ENCODE measurements at regions not wholly inside any gene's neighbourhood (a gene's known extent, or its start where the extent isn't known, plus 50 kb on each side); places are given as distances from the start of the nearest gene placed in this dataset.

DNA sequence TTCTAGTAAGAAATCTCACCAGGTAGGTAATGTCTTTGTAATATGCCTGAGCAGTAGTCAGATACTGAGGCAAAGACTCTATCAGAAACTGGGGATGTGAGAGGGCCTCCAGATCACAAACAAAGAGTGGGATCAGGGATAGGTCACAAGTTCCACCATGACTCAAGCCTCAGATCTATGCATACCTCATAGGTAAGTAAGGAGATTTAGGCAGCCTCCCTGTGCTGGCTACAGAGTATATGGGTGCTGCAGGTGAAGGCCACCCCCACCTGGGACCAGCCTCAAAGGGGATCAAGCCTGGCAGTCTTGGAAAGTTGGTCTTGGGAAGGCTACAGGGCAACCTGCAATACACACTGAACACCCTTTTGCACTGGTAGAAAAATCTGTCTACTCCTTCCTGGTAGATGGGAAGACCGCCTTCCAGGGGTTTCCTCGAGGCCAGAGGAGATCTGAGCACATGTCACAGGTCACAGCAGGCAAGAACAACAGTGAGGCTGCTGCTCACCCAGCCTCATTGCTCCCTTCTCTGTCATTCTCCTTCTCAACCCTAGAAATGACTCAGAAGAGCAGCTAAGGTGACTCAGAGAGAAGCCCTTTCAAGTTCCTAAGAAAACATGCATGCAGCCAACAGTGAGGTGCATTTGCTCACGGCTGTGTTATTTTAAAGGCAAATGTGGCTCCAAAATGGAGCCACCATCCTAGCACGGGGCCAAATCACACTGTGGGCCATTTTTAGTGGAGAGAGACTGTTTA, 143.4 kb upstream of the CDKN3 start:
- peak; percentile 95 for DNase-seq (ENCODE audit: low read depth)

- no peak for DNase-seq (ENCODE audit: low read depth)
These were observed 140.7 kb upstream of the CDKN3 start for GRCh38 chr14:54256156-54256555.

DNA sequence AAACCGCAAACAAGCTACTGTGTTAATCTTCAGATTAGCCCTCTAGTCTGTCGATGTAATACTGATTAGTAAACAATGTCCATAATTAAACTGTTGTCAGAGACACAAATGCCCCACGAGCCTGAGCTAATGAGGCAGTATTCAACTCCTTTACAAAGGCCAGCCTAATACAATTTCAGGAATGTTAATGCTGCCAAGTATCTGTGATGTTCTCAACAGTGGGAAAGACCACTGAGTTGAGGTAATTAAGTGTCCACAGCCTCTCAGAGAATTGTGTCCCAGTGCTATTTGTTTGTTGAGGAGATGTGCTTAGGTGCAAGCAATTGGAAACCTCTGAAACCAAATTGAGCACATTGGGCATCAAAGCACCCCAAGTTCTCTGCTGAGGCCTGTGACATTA, 139.4 kb upstream of the CDKN3 start:
- DNase-seq (ENCODE audit: low read depth): no peak

- DNase-seq (ENCODE audit: low read depth): no peak
These were observed 138.4 kb upstream of the CDKN3 start for GRCh38 chr14:54258382-54258781.

- peak; percentile 13 for DNase-seq (ENCODE audit: low read depth)
These were observed 137.0 kb upstream of the CDKN3 start for GRCh38 chr14:54259821-54260220.

DNA sequence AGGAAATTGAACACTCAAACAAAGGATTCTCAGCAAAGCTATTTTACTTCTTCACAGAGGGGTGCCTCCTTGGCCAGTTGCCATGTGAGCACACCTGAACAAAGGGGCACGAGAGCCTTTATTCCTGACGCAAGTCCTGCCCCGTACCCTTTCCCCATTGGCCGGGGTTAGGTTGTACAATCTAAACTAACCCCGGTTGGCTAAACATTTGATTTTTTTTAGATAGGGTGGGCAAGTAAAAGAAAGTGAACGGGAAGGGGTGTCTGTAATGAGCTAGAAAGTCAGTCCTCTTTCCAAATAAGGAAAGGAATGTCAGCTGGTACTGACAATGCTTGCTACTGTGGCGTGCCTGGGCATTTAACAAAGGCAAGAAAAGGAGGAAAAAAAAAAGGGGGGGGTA, 135.5 kb upstream of the CDKN3 start:
- no peak for DNase-seq (ENCODE audit: low read depth)

DNA sequence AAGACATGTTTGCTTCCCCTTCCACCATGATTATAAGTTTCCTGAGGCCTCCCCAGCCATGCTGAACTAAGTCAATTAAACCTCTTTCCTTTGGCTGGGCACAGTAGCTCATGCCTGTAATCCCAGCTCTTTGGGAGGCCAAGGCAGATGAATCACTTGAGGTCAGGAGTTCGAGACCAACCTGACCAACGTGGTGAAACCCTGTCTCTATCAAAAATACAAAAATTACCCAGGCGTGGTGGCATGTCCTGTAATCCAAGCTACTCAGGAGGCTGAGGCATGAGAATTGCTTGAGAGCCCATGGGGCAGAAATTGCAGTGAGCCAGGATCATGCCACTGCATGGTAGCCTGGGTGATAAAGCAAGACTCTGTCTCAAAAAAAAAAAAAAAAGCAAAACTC, 130.2 kb upstream of the CDKN3 start:
- DNase-seq (ENCODE audit: low read depth): peak; percentile 48

DNA sequence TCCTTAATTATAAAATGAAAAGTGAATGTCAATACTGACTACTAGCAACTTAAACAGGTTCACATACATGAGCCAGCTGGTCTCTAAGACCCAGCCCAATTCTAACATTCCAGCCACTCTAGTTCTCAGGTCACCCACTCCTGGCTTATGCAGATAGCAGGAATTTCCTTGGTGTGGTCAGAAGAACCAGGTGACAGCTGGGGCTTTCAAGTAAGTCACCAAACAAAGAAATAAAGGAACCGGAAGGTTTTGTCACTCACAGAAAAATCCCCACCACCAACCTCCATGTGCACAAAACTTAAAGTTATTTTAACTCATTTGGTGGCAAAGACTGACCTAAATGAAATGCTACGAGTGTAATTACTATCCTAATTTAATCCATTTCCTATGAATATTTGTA, 129.6 kb upstream of the CDKN3 start:
- DNase-seq (ENCODE audit: low read depth): peak; percentile 7

DNA sequence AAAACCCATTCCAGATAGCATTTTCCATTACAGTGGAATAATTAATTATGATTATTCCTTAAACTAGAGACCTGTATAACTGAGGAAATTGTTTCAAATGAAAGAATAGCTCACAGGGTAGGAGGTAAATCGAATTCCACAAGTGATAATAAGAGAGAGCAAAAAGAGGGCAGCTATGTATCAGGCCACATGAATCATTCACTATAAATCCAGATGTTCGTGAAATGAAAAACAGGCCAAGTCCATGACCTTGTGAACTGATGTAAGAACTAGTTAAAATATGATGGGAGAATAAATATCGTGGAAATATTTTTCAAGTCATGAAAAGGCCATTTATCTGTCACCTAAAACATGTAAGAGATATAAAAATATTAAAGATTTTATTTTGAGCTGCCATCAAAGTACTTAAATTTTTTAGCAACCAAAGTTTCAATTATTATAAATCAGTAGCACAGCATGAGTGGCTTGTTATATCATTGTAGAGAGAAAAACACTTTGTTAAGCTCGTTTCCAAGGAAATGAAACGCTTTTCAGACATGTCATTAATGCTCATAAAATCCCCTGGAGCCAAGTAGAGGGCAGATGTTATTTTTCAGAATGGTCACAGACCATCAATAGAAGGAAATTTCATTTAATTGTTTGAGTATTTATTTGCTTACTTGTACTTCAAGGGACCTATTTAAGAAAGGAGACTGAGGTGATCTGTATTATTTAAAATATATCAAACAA, 120.6 kb upstream of the CDKN3 start:
- DNase-seq (ENCODE audit: low read depth): no peak

- peak; percentile 5 for DNase-seq (ENCODE audit: low read depth)
These were observed 118.7 kb upstream of the CDKN3 start for GRCh38 chr14:54278087-54278486.

DNA sequence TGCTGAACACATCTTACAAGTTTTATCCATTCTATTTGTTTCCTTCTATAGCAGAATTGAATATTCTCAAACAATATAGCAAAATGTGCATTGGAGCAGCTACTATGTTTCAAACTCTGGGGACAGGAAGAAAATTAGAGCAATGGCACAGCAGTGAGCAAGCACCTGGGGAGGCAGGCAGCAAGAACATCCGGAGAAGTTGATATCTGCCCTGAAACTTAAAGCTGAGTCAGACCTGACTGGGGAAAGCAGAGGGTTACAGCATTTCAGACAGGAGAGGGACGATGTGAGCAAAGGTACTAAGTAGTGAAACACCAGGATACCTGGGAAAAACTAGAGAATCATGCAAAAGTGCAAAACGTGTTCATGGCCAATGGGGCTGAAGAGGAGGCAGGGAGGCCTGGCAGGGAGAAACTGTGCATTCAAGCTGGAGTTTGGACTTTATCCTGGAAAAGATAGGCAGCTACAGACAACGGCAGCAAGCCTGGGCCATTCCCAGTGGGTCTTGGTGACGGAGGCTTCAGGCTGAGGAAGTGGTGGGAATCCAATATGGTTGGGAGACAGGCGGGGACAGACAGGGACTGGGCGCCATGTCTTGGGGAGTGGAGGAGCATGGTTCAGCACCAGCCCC, 118.0 kb upstream of the CDKN3 start:
- DNase-seq (ENCODE audit: low read depth): no peak

DNA sequence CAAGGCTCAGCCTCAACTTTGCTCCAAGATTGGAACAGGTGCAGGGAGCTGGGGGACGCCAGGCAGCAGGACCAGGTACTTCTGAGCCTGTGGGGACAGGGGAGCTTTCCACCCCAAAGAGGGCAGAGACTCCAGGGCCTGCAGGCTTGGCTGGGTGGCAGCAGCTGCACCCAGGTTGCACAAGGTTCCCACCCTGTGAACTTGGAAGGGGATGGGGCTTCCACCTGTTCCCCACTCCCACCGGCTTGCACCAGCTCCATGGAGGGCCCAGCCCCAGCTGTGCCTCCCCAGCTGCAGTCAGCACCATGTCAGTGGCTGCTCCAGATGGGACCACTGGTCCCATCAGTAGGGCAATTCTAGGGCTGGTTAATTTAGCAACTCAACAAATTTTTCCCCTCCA, 114.0 kb upstream of the CDKN3 start:
- DNase-seq (ENCODE audit: low read depth): no peak

GRCh38 chr14:54285030-54285429, 111.8 kb upstream of the CDKN3 start:
- DNase-seq (ENCODE audit: low read depth): no peak

DNA sequence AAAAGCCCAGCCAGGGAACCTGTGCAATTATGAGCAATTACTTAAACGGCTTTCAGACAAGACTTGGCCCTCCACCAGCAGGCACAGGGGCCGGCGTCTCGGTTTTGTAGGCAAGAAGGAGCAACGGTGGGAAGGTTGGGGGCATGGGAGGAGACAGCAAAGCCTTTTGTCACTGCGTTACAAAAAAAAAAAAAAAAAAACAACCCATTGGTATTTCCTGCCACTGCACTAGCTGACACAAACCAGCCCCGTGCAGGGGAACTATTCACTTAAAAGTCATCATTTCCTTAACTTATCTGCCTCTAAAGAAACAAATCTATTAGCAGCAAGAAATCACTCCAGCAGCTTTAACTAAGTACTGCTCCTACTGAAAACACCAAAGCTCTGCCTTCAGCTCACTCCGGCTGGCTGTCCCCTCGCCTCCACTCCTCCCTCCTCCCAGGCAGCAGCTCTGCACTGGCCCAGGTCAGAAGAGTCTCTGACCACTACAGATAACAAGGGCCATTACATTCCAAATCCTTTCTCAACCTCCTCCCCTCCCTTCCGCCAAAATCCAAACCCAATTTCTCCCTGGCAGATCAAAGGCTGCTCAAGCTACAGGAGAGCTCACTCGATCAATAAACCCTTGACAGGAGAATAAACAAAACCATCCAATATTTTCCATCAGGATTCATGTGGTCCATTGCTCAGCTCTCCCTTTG, 105.2 kb upstream of the CDKN3 start:
- DNase-seq (ENCODE audit: low read depth): peak; percentile 48

GRCh38 chr14:54294802-54295201, 102.0 kb upstream of the CDKN3 start:
- no peak for DNase-seq (ENCODE audit: low read depth)

GRCh38 chr14:54299410-54300363, 97.1 kb upstream of the CDKN3 start:
- DNase-seq (ENCODE audit: low read depth): no peak

DNA sequence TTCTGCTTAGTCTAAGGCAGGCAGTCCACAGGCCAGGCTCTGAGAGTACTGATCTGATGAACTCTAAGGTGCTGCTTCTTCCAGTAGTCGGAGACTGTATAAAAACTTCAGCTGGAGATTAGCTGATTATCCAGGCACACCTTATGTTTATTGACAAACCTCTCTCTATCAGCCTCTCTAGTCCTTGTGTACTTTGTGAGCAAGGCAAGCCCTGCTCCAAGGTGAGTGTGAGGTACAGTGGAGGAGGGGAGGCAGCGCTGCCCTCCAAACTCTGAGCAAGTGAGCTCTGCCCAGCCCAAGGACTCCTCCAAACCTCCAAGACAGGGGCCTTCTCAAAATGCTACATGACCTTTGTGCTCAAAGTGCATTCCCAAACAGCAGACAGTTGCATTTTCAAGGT, 95.9 kb upstream of the CDKN3 start:
- no peak for DNase-seq (ENCODE audit: low read depth)

- DNase-seq (ENCODE audit: low read depth): no peak
These were observed 95.4 kb upstream of the CDKN3 start for GRCh38 chr14:54301359-54301758.

GRCh38 chr14:54306806-54307205, 90.0 kb upstream of the CDKN3 start:
- no peak for DNase-seq (ENCODE audit: low read depth)

DNA sequence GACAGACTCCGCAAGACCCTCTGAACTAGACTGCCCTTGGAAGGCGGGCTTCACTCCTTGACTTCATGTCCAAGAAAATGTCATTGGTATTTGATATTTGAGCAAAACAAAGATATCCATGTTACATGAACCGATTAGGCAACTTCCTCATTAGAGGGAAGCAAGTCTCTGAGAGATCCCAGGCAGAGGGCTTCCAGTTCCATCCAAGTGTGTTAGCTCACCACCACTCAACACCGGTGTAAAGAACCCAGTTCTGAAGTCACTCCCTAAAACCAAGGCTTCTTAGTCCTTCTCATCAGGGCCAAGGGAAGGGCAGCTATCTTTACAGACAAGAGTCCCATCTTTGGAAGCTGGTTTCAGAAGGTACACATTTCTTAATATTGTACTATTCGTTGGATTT, 87.2 kb upstream of the CDKN3 start:
- no peak for DNase-seq (ENCODE audit: low read depth)

DNA sequence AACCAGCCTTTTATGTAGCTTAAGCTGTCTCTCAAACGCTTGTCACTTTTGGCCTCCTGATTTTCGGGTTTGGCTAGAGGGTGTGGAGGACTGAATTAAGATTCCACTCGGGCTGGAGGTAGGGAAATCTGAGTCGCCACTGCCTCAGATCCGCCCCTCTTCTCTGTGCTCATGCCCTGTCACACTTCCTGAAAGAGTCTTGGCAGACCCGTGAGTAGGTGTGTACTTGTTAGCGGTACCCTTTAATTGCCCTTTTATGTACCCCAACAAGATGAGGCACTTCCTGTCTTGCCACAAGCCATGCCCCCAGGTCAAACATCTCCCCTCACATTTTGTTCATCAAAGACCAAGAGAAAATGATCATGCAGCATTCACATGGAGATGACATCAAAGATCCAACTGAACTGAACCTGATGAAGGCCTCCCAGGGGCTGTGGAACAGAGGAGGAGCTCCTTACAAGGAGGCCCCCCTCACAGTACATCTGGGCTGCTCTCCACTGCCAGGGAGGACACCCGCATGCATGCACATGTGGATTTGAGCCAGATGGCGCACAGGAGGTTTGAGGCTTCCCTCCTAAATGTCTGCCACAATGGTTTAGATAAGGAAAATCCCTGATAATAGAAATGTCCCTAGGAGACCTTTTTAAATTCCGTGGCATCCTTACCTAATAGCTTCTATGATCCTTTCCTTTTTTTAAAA, 86.5 kb upstream of the CDKN3 start:
- peak; percentile 77 for DNase-seq (ENCODE audit: low read depth)

Measured in M059J (cell line).